GM23338 (cell line): ENCODE measurements at regions not wholly inside any gene's neighbourhood (a gene's known extent, or its start where the extent isn't known, plus 50 kb on each side); places are given as distances from the start of the nearest gene placed in this dataset.

ENCODE experiments used
- ATAC-seq: fragments of 200-7000 bp; cut with Tn5 transposase; 3 replicates; pipeline ENCODE4 v1.9.1; 2020
- DNase-seq: peaks from one replicate; pipeline ENCODE4 v3.0.0-alpha.2; 2015; ENCODE audit warnings: low spot score
- H2AFZ ChIP-seq: fragments of 200-600 bp; sonication (generic); 2 replicates; pipeline ENCODE4 v1.8.0; 2016; ENCODE audit warnings: antibody characterized with exemption, mild to moderate bottlenecking, moderate library complexity
- H3F3A ChIP-seq: fragments of 200-600 bp; sonication (generic); replicated peaks from 2 replicates; pipeline ENCODE4 v1.8.0; 2017; ENCODE audit warnings: antibody characterized with exemption, mixed run types, low read depth
- H3K27ac ChIP-seq: fragments of 200-600 bp; sonication (generic); 2 replicates; pipeline ENCODE4 v1.6.1; 2016; ENCODE audit warnings: low read depth
- H3K27me3 ChIP-seq: fragments of 200-600 bp; sonication (generic); 2 replicates; pipeline ENCODE4 v1.8.0; 2016; ENCODE audit warnings: mild to moderate bottlenecking, mixed run types, moderate library complexity; ENCODE audit not compliant: insufficient read depth
- H3K36me3 ChIP-seq: fragments of 200-600 bp; sonication (generic); 2 replicates; pipeline ENCODE4 v1.8.0; 2016; ENCODE audit warnings: mild to moderate bottlenecking; ENCODE audit not compliant: insufficient read depth
- H3K4me1 ChIP-seq: fragments of 200-600 bp; sonication (generic); 2 replicates; pipeline ENCODE4 v1.8.0; 2016; ENCODE audit warnings: mild to moderate bottlenecking, moderate library complexity; ENCODE audit not compliant: insufficient read depth
- H3K4me2 ChIP-seq: fragments of 200-600 bp; sonication (generic); 2 replicates; pipeline ENCODE4 v1.7.1; 2017; ENCODE audit warnings: mixed run types
- H3K4me3 ChIP-seq: fragments of 200-600 bp; sonication (generic); 2 replicates; pipeline ENCODE4 v1.6.1; 2016; ENCODE audit warnings: mixed run types
- H3K79me2 ChIP-seq: fragments of 200-600 bp; sonication (generic); replicated peaks from 2 replicates; pipeline ENCODE4 v1.8.0; 2017; ENCODE audit warnings: mild to moderate bottlenecking; ENCODE audit not compliant: insufficient read depth
- H3K9me2 ChIP-seq: fragments of 200-600 bp; sonication (generic); 2 replicates; pipeline ENCODE4 v1.8.0; 2017; ENCODE audit not compliant: insufficient read depth
- H4K20me1 ChIP-seq: fragments of 200-600 bp; sonication (generic); replicated peaks from 2 replicates; pipeline ENCODE4 v1.8.0; 2017; ENCODE audit warnings: mild to moderate bottlenecking; ENCODE audit not compliant: insufficient read depth
- H3K27ac Mint-ChIP-seq: 2 replicates; pipeline ENCODE4 v1.8.0; 2020; ENCODE audit warnings: inconsistent platforms, mild to moderate bottlenecking, moderate library complexity, mixed read lengths
- H3K27me3 Mint-ChIP-seq: 3 replicates; pipeline ENCODE4 v1.8.0; 2022; ENCODE audit warnings: low read depth, mild to moderate bottlenecking, moderate library complexity, mixed read lengths, inconsistent platforms; ENCODE audit not compliant: insufficient read depth, poor library complexity
- H3K36me3 Mint-ChIP-seq: 3 replicates; pipeline ENCODE4 v1.8.0; 2021; ENCODE audit warnings: low read depth, mild to moderate bottlenecking, inconsistent platforms, moderate library complexity, mixed read lengths
- H3K4me1 Mint-ChIP-seq: 3 replicates; pipeline ENCODE4 v1.8.0; 2020; ENCODE audit warnings: mild to moderate bottlenecking, inconsistent platforms, mixed read lengths
- H3K4me3 Mint-ChIP-seq: 3 replicates; pipeline ENCODE4 v1.8.0; 2021; ENCODE audit warnings: moderate library complexity, mild to moderate bottlenecking, inconsistent platforms, mixed read lengths
- H3K9me3 Mint-ChIP-seq: 3 replicates; pipeline ENCODE4 v1.8.0; 2020; ENCODE audit warnings: moderate library complexity, mild to moderate bottlenecking, inconsistent platforms, mixed read lengths
- CREB1 ChIP-seq: fragments of 250-450 bp; sonication (Bioruptor Pico); IDR thresholded peaks from 2 replicates; pipeline ENCODE4 v1.5.0; 2020; ENCODE audit warnings: low read depth, mild to moderate bottlenecking, moderate library complexity
- EZH2phosphoT487 ChIP-seq: fragments of 200-600 bp; sonication (generic); IDR thresholded peaks from one replicate; pipeline ENCODE4 v1.8.1; 2018; ENCODE audit warnings: antibody characterized with exemption; ENCODE audit not compliant: unreplicated experiment
- JUNB ChIP-seq: IDR thresholded peaks from one replicate; pipeline ENCODE4 v1.6.1; 2016; ENCODE audit warnings: antibody characterized with exemption; ENCODE audit not compliant: unreplicated experiment
- NANOG ChIP-seq: IDR thresholded peaks from 2 replicates; pipeline ENCODE4 v1.6.1; 2016; ENCODE audit warnings: antibody characterized with exemption, borderline replicate concordance
- POLR2AphosphoS5 ChIP-seq: IDR thresholded peaks from 2 replicates; pipeline ENCODE4 v1.6.1; 2016; ENCODE audit warnings: antibody characterized with exemption, low read depth
- STAT1 ChIP-seq: IDR thresholded peaks from one replicate; pipeline ENCODE4 v1.6.1; 2016; ENCODE audit warnings: antibody characterized with exemption; ENCODE audit not compliant: unreplicated experiment
- ZNF331 ChIP-seq: fragments of 250-450 bp; sonication (Bioruptor Pico); IDR thresholded peaks from 2 replicates; pipeline ENCODE4 v1.5.0; 2020; ENCODE audit warnings: low read depth, mild to moderate bottlenecking, moderate library complexity
- TF ChIP-seq, protein P1 (sequence below): IDR thresholded peaks from 2 replicates; pipeline ENCODE4 v1.6.1; 2016; ENCODE audit warnings: antibody characterized with exemption
- TF ChIP-seq, protein P2 (sequence below): IDR thresholded peaks from one replicate; pipeline ENCODE4 v1.6.1; 2018; ENCODE audit warnings: antibody characterized with exemption; ENCODE audit not compliant: unreplicated experiment

GRCh38 chr4:148774134-148774533, 331.9 kb upstream of the NR3C2 start (continued):
- no peak for TF ChIP-seq CREB1
- TF ChIP-seq, protein P1, sequence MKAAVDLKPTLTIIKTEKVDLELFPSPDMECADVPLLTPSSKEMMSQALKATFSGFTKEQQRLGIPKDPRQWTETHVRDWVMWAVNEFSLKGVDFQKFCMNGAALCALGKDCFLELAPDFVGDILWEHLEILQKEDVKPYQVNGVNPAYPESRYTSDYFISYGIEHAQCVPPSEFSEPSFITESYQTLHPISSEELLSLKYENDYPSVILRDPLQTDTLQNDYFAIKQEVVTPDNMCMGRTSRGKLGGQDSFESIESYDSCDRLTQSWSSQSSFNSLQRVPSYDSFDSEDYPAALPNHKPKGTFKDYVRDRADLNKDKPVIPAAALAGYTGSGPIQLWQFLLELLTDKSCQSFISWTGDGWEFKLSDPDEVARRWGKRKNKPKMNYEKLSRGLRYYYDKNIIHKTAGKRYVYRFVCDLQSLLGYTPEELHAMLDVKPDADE, result no peak
- TF ChIP-seq, protein P2, sequence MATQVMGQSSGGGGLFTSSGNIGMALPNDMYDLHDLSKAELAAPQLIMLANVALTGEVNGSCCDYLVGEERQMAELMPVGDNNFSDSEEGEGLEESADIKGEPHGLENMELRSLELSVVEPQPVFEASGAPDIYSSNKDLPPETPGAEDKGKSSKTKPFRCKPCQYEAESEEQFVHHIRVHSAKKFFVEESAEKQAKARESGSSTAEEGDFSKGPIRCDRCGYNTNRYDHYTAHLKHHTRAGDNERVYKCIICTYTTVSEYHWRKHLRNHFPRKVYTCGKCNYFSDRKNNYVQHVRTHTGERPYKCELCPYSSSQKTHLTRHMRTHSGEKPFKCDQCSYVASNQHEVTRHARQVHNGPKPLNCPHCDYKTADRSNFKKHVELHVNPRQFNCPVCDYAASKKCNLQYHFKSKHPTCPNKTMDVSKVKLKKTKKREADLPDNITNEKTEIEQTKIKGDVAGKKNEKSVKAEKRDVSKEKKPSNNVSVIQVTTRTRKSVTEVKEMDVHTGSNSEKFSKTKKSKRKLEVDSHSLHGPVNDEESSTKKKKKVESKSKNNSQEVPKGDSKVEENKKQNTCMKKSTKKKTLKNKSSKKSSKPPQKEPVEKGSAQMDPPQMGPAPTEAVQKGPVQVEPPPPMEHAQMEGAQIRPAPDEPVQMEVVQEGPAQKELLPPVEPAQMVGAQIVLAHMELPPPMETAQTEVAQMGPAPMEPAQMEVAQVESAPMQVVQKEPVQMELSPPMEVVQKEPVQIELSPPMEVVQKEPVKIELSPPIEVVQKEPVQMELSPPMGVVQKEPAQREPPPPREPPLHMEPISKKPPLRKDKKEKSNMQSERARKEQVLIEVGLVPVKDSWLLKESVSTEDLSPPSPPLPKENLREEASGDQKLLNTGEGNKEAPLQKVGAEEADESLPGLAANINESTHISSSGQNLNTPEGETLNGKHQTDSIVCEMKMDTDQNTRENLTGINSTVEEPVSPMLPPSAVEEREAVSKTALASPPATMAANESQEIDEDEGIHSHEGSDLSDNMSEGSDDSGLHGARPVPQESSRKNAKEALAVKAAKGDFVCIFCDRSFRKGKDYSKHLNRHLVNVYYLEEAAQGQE, result no peak

GRCh38 chr4:148773313-148773712, 331.1 kb upstream of the NR3C2 start:
- Histone ChIP-seq H3F3A (no peaks in the 10 kb centered on the region), H3K4me1 (no peaks in the 10 kb centered on the region), H3K36me3 (no peaks in the 10 kb centered on the region), H2AFZ (no peak overlapping the region), H3K4me3 (no peak overlapping the region), H3K27me3 (no peaks in the 10 kb centered on the region), H4K20me1 (no peaks in the 10 kb centered on the region), H3K9me2 (peaks cover 15% of the 10 kb centered on the region; the same call in 1 of the 2 replicates), H3K27ac (no peak overlapping the region), H3K79me2 (no peaks in the 10 kb centered on the region), H3K4me2 (no peak overlapping the region)
- TF ChIP-seq, protein P1, result no peak
- TF ChIP-seq STAT1 (no peak), JUNB (no peak), NANOG (no peak)
- Mint-ChIP-seq H3K27me3 (peaks cover 2% of the 10 kb centered on the region), H3K9me3 (no peaks in the 10 kb centered on the region), H3K4me1 (no peaks in the 10 kb centered on the region; the same call in 2 of the 3 replicates), H3K27ac (no peak overlapping the region), H3K36me3 (no peaks in the 10 kb centered on the region), H3K4me3 (no peak overlapping the region)
- ATAC-seq, result no peak
- no peak for DNase-seq

GRCh38 chr4:148770848-148771247, 328.6 kb upstream of the NR3C2 start:
- Mint-ChIP-seq H3K4me1 (no peaks in the 10 kb centered on the region), H3K9me3 (no peaks in the 10 kb centered on the region), H3K27ac (no peak overlapping the region), H3K4me3 (no peak overlapping the region), H3K27me3 (peaks cover 2% of the 10 kb centered on the region), H3K36me3 (no peaks in the 10 kb centered on the region)
- Histone ChIP-seq H3K9me2 (peaks cover 15% of the 10 kb centered on the region; the same call in 1 of the 2 replicates), H4K20me1 (no peaks in the 10 kb centered on the region), H2AFZ (peak overlapping the region; percentile 52; the same call in 1 of the 2 replicates), H3K36me3 (no peaks in the 10 kb centered on the region), H3K79me2 (no peaks in the 10 kb centered on the region), H3K27me3 (no peaks in the 10 kb centered on the region), H3K27ac (no peak overlapping the region), H3K4me1 (no peaks in the 10 kb centered on the region), H3F3A (no peaks in the 10 kb centered on the region), H3K4me3 (no peak overlapping the region), H3K4me2 (no peak overlapping the region)
- ATAC-seq (no peak), DNase-seq (no peak)
- TF ChIP-seq POLR2AphosphoS5 (no peak), EZH2phosphoT487 (no peak), ZNF331 (CRISPR knock-in tag) (no peak), NANOG (no peak), STAT1 (no peak)
